Calu3 (cell line): ENCODE measurements at regions not wholly inside any gene's neighbourhood (a gene's known extent, or its start where the extent isn't known, plus 50 kb on each side); places are given as distances from the start of the nearest gene placed in this dataset.

Source experiments
- BruUV-seq: library from RNA; stranded (reverse); fragments of 400-500 nt; replicated peaks from 2 replicates; lab custom pipeline; 2021; lab: Mats Ljungman, UMichigan
- CTCF ChIA-PET: fragments of 300-600 bp; sonication (Branson Sonifier 250); formaldehyde crosslinking; loops from one replicate; lab custom pipeline; 2022; ENCODE audit warnings: antibody characterized with exemption; lab: Charles Lee
- DNase-seq: peaks from one replicate; pipeline ENCODE4 v3.0.0; 2022
- H3K27ac Mint-ChIP-seq: one replicate; pipeline ENCODE4 v1.8.0; 2022; ENCODE audit warnings: mixed read lengths; ENCODE audit not compliant: unreplicated experiment
- H3K27me3 Mint-ChIP-seq: one replicate; pipeline ENCODE4 v1.8.0; 2022; ENCODE audit warnings: mixed read lengths; ENCODE audit not compliant: unreplicated experiment
- H3K36me3 Mint-ChIP-seq: one replicate; pipeline ENCODE4 v1.8.0; 2022; ENCODE audit warnings: mild to moderate bottlenecking, moderate library complexity, mixed read lengths; ENCODE audit not compliant: insufficient read depth, unreplicated experiment
- H3K4me1 Mint-ChIP-seq: one replicate; pipeline ENCODE4 v1.8.0; 2022; ENCODE audit warnings: mild to moderate bottlenecking, low read depth, mixed read lengths; ENCODE audit not compliant: unreplicated experiment
- H3K4me3 Mint-ChIP-seq: one replicate; pipeline ENCODE4 v1.8.0; 2022; ENCODE audit warnings: mild to moderate bottlenecking, low read depth, moderate library complexity, mixed read lengths; ENCODE audit not compliant: unreplicated experiment
- H3K9me3 Mint-ChIP-seq: one replicate; pipeline ENCODE4 v1.8.0; 2022; ENCODE audit warnings: low read depth, mixed read lengths; ENCODE audit not compliant: unreplicated experiment
- CTCF ChIP-seq: fragments of 200-600 bp; IDR thresholded peaks from one replicate; pipeline ENCODE4 v1.8.0; 2022; ENCODE audit warnings: antibody characterized with exemption; ENCODE audit not compliant: unreplicated experiment
- intact Hi-C: fragments of 100-400 bp; cut with micrococcal nuclease; formaldehyde crosslinking; loops from one replicate; pipeline ENCODE4 v1.10.0; 2022; ENCODE audit not compliant: unreplicated experiment

GRCh38 chr11:92313784-92314183 is 89.2 kb downstream of the FAT3 start:
- Mint-ChIP-seq H3K4me3 (no peak overlapping the region), H3K27me3 (no peaks in the 10 kb centered on the region), H3K27ac (no peak overlapping the region), H3K4me1 (no peaks in the 10 kb centered on the region), H3K36me3 (no peaks in the 10 kb centered on the region), H3K9me3 (no peaks in the 10 kb centered on the region)
- no peak for DNase-seq
- CTCF ChIA-PET = no interaction called here
- TF ChIP-seq CTCF = no peak
- BruUV-seq = no TSS peak
- intact Hi-C loops = no loop called here

GRCh38 chr11:92314499-92314898 is 89.9 kb downstream of the FAT3 start:
- intact Hi-C loops = no loop called here
- Mint-ChIP-seq H3K9me3 (no peaks in the 10 kb centered on the region), H3K36me3 (no peaks in the 10 kb centered on the region), H3K4me3 (no peak overlapping the region), H3K27ac (no peak overlapping the region), H3K27me3 (no peaks in the 10 kb centered on the region), H3K4me1 (no peaks in the 10 kb centered on the region)
- no TSS peak for BruUV-seq
- DNase-seq = no peak
- CTCF ChIA-PET = no interaction called here
- no peak for TF ChIP-seq CTCF

- intact Hi-C loops = no loop called here
- no peak overlapping the region for H3K27ac Mint-ChIP-seq
- H3K9me3 Mint-ChIP-seq = no peaks in the 10 kb centered on the region
- no TSS peak for BruUV-seq
- H3K4me1 Mint-ChIP-seq = no peaks in the 10 kb centered on the region
- CTCF ChIA-PET = no interaction called here
- H3K27me3 Mint-ChIP-seq = no peaks in the 10 kb centered on the region
- H3K4me3 Mint-ChIP-seq = no peak overlapping the region
- no peaks in the 10 kb centered on the region for H3K36me3 Mint-ChIP-seq
- no peak for DNase-seq
- TF ChIP-seq CTCF = no peak
Observed at GRCh38 chr11:92316106-92316809, 91.6 kb downstream of the FAT3 start.

GRCh38 chr11:92317222-92317621 is 92.6 kb downstream of the FAT3 start:
- Mint-ChIP-seq H3K27ac (no peak overlapping the region), H3K9me3 (no peaks in the 10 kb centered on the region), H3K36me3 (no peaks in the 10 kb centered on the region), H3K27me3 (no peaks in the 10 kb centered on the region), H3K4me3 (no peak overlapping the region), H3K4me1 (no peaks in the 10 kb centered on the region)
- intact Hi-C loops = no loop called here
- no TSS peak for BruUV-seq
- CTCF ChIA-PET = no interaction called here
- no peak for DNase-seq
- no peak for TF ChIP-seq CTCF
